ENCODE measurements at regions not wholly inside any gene's neighbourhood (a gene's known extent, or its start where the extent isn't known, plus 50 kb on each side); places are given as distances from the start of the nearest gene placed in this dataset.

GRCh38 chr4:13990596-13991589 lies 363.4 kb upstream of the BOD1L1 start:
- TF ChIP-seq CTCF (conservative IDR thresholded peaks at IDR 0.05; ENCODE audit: low read depth in 2 of 2) (no peak), POLR2AphosphoS5 (IDR thresholded peaks at IDR 0.05; ENCODE audit: low read depth) (no peak), EZH2 (IDR thresholded peaks at IDR 0.05; ENCODE audit: low read depth, unreplicated experiment) (no peak), REST (IDR thresholded peaks at IDR 0.05; ENCODE audit: unreplicated experiment) (no peak), CREB1 (CRISPR knock-in tag; IDR thresholded peaks at IDR 0.05; ENCODE audit: low read depth) (no peak), JUNB (IDR thresholded peaks at IDR 0.05; ENCODE audit: unreplicated experiment) (no peak), ZNF462 (CRISPR knock-in tag; IDR thresholded peaks at IDR 0.05) (no peak), EZH2phosphoT487 (IDR thresholded peaks at IDR 0.05; ENCODE audit: unreplicated experiment) (no peak), NANOG (IDR thresholded peaks at IDR 0.05; ENCODE audit: borderline replicate concordance) (no peak), STAT1 (IDR thresholded peaks at IDR 0.05; ENCODE audit: unreplicated experiment) (no peak), ZNF331 (CRISPR knock-in tag; IDR thresholded peaks at IDR 0.05; ENCODE audit: low read depth) (no peak), ZNF114 (CRISPR knock-in tag; IDR thresholded peaks at IDR 0.05) (no peak)

Measured in GM23338 (cell line).